Activated CD4-positive, CD25-positive, alpha-beta regulatory T cell treated with anti-CD3 and anti-CD28 coated beads, Interleukin-2, amount 50 U/mL, for 72 hours (primary cell): ENCODE measurements at regions not wholly inside any gene's neighbourhood (a gene's known extent, or its start where the extent isn't known, plus 50 kb on each side); places are given as distances from the start of the nearest gene placed in this dataset.

ENCODE experiments used
- DNase-seq: peaks from one replicate; pipeline ENCODE4 v3.0.0; 2021

- DNase-seq, result no peak
Observed at GRCh38 chr14:51518280-51518679, 133.4 kb upstream of the FRMD6 start.

DNA sequence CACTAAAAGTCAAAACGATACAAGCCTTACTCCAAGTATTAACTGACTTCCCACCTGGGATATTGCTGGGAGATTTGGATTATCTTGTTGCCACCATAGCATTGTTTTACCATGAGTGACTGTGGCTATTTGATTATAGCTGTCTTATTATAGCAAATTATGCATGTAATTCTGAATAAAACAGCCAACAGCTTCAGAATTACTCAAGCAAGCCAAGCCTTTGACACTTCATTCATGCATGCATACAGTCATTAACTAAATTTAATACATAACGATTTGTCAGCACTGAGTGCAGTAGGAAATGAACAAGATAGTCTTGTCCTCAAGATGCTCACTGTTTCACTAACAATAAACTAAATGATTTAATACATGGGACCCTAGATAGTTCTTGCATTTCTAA lies 133.0 kb upstream of the FRMD6 start:
- no peak for DNase-seq

- DNase-seq, result no peak
Observed at GRCh38 chr14:51520087-51520486, 131.6 kb upstream of the FRMD6 start.

DNA sequence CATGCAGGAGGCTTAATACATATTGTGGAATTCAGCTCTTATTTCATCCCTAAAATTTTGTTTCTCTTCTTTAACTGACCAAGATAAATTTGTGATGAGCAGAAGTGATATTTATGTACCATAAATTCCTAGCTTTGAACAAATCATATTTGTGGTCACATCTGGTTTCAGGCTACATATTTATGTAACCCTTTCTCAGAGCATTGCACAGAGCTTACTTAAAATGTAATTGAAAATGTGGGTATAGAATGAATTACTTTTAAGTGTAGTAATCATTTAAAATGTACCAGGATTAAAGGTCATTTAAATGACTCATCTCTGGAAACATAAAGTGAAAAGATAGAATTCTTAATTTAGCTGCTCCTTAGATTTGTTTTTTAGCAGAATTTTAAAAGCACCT lies 129.9 kb upstream of the FRMD6 start:
- no peak for DNase-seq

GRCh38 chr14:51523243-51523642 lies 128.5 kb upstream of the FRMD6 start:
- no peak for DNase-seq

- no peak for DNase-seq
Observed at GRCh38 chr14:51525739-51526138, 126.0 kb upstream of the FRMD6 start.

GRCh38 chr14:51527073-51527472 lies 124.6 kb upstream of the FRMD6 start:
- DNase-seq, result no peak

DNA sequence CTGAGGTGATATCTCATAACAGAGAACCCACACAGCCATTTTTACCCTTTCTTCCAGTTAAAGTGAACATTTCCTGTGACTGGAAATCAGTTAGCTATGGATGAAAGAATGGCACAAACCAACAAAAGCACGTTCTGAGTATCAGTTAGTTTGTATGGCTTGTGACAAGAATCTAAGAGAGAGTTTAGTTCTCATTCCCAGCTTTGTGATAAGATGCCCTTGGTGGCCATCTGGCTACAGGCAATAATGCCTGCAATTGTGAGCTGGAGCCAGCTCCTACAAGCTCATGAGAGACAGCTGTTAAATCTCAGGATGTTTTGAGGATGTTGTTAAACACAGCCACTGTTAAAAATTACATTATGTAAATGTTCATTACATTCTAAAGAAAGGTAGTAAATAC lies 122.0 kb upstream of the FRMD6 start:
- no peak for DNase-seq

- DNase-seq, result no peak
Observed at GRCh38 chr14:51533160-51533559, 118.5 kb upstream of the FRMD6 start.

GRCh38 chr14:51533872-51534553 lies 117.7 kb upstream of the FRMD6 start:
- no peak for DNase-seq

GRCh38 chr14:51534610-51535011 lies 117.1 kb upstream of the FRMD6 start:
- no peak for DNase-seq

GRCh38 chr14:51535443-51536044 lies 116.2 kb upstream of the FRMD6 start:
- no peak for DNase-seq

GRCh38 chr14:51538973-51539372 lies 112.7 kb upstream of the FRMD6 start:
- no peak for DNase-seq

GRCh38 chr14:51539571-51540037 lies 112.1 kb upstream of the FRMD6 start:
- no peak for DNase-seq

DNA sequence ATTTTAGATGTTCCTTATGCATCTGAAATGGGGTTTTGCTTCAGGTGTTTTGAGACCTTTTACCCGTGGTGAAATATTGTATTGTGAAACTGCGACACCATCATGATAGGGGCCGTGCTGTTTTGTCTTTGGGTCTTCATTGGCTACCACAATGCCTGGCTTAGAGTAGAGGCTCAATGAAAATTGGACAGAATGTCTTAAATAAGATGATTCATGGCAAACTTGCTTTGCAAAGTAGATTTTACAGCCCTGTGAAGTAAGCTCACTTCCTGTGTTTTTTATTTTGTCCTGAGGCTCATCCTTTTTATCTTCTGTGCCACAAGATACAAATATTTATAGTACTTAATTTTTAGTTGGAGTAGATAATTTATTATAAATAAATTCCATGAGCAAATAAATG lies 111.3 kb upstream of the FRMD6 start:
- no peak for DNase-seq

GRCh38 chr14:51544471-51544870 lies 107.2 kb upstream of the FRMD6 start:
- no peak for DNase-seq

- no peak for DNase-seq
Observed at GRCh38 chr14:51544901-51545300, 106.8 kb upstream of the FRMD6 start.

- no peak for DNase-seq
Observed at GRCh38 chr14:51545396-51545795, 106.3 kb upstream of the FRMD6 start.

- no peak for DNase-seq
Observed at GRCh38 chr14:51546099-51546498, 105.6 kb upstream of the FRMD6 start.

GRCh38 chr14:51546603-51547258 lies 105.0 kb upstream of the FRMD6 start:
- no peak for DNase-seq

DNA sequence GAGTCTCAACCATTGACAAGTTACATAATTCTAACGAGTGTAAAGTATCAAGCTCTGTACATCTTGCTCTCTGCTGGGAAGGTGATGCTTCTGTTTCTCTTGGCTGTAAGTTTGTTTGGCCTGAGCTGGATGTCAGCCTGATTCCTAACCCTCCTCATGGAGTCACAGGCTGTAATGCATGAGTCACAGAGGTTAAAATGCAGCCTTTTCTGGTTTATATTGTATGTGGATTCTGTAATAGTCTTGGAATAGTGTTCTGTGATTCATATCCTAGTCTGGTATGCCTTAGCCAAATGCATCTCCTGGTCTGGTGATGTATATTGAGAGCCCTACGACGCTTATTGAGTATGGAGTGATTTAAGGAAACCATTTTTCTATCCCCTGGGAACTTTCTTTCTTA lies 104.5 kb upstream of the FRMD6 start:
- no peak for DNase-seq

GRCh38 chr14:51547701-51548100 lies 104.0 kb upstream of the FRMD6 start:
- no peak for DNase-seq

DNA sequence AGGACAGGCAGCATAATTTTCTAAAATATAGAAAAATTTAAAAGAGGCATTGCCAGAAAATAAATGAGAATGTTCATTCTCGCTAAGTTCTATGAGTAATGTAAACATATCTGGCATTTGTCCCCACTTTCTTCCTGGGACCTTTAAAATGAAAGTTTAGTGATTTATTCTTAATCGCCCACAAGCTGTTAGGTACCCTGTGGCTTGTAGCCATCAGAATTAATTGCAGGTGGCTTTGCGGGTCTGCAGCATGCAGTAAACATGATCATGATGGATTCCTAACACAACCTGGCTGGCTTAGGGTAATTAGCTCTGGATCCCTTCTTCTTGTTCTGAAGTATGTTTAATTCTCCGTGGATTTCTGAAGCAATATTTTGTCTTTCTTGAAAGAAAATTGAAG lies 103.5 kb upstream of the FRMD6 start:
- DNase-seq, result no peak

DNA sequence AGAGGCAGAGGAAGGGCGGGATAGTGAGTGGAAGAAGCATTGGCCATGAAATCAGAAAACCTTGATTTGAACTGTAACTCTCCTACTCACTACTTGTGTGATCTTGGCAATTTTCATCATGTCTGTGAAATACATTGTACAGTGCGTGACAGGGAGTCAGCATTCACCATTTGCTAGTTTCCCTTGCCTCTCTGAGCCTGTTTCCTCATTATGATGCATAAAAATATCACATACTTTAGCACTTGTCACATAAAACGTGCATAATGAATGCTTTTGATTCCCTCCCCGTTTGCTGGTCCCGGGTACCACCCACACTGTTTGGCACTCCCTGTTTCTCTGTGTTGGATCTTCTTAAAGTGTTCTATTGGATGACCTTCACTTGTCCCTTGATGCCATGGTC lies 101.1 kb upstream of the FRMD6 start:
- no peak for DNase-seq
